NCI-H82 treated with DMSO at 0.1 percent for 48 hours (cell line): ENCODE measurements at regions not wholly inside any gene's neighbourhood (a gene's known extent, or its start where the extent isn't known, plus 50 kb on each side); places are given as distances from the start of the nearest gene placed in this dataset.

Source experiments
- DNase-seq: peaks from one replicate; lab custom pipeline; 2025; ENCODE audit not compliant: unreplicated experiment; lab: John Stamatoyannopoulos, UW

GRCh38 chr2:41962922-41963622 lies 84.7 kb upstream of the PKDCC start:
- no peak for DNase-seq

GRCh38 chr2:41963661-41964525 lies 83.9 kb upstream of the PKDCC start:
- DNase-seq = no peak

GRCh38 chr2:41965173-41965908 lies 82.5 kb upstream of the PKDCC start:
- DNase-seq = no peak

DNA sequence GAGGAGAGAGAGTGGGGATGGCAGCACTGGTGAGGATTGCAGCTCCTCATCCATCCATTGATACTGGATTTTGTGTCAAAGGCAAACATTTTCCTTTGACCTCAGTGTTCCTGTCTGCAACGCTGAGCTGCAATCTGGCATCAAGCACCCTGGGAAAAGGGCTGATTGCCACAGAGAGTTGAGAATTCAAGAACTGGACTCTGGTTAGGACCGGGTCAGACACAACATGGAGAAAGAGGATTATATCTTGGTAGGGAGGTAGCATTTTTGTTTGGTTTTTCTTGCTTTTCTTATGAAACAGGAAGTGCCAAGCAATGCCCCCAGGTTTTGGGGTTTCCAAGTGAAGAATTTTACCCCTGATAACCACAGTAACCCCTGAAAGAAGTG lies 81.9 kb upstream of the PKDCC start:
- no peak for DNase-seq

DNA sequence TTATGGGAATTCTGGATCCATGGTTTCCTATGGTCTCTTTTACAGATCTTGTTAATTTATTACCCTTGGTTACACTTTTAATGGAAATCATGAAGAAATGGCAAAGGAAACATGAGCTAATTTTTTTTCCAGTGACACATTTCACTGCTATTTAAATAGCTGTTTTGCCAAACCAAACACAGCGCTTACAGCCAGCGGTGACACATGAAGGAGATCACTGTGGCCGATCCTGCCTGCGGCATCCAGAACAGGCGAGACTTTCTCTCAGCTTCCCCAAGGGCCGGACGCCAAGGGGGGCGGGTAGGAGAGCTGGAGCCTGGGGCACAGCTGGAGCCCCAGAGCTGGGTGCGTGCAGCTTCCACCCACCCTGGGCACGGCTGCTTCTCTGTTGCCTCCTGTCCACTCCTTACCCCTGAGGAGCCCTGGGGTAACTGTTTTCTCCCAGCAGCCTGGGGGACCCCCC lies 81.4 kb upstream of the PKDCC start:
- no peak for DNase-seq

DNA sequence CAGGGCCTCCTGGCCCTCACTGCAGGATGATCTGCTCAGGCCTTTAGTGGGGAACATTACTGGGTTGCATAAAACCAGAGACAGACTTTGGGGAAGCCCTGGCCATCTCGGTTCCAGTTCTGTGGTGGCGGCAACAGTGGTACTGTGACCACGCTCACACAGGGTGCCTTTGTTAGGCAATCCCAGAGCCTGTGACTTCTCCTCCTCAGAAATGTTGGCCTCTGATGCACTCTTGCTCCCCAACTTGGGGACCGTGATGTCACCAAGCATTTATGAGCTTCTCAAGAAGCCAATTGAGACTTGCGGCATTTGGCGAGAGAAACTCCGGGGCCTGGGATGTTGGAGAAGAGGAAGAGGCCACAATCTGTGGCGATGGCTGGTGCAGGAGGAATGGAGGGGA lies 80.9 kb upstream of the PKDCC start:
- no peak for DNase-seq

- DNase-seq = no peak
These were observed 80.2 kb upstream of the PKDCC start for GRCh38 chr2:41967476-41968181.

DNA sequence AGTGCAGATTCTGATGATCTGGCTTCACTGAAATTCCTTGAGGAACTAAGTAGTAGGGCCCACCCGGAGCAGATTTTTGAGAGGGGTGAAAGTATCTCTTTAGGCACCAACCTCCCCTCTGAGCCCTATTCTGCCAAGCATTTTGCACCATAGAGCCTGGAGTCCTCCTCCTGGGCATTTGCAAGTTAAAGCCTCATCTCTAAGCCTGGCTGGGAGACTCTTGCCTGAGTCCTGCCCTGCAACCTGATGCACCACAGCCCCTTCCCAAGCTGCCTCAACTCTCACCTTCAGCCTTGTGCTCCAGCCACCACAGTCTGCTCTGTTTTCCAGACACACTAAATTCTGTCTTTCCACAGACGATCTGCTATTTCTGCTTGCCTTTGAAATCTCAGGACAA lies 79.6 kb upstream of the PKDCC start:
- no peak for DNase-seq

GRCh38 chr2:41970988-41971660 lies 76.7 kb upstream of the PKDCC start:
- DNase-seq = no peak

DNA sequence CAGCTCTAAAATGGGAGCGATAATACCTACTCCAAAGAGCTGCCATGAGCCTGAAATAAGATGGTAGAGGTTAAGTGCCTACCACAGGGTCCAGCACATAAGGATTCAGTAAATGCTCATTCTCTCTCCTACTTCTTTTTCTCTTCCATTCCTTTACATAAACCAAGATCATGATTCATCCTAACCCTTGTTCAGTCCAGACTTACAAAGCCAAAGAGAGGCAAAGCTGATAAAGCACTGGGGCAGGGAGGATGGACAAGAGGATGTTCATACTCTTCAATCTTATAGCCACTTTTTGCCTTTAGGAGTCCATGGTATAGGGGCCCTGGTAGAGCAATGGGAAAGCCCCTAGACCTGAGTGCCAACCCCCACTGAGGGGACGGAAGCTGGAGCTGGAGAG lies 75.6 kb upstream of the PKDCC start:
- DNase-seq = no peak

- DNase-seq = no peak
These were observed 75.0 kb upstream of the PKDCC start for GRCh38 chr2:41972819-41973218.

- no peak for DNase-seq
These were observed 74.0 kb upstream of the PKDCC start for GRCh38 chr2:41973871-41974270.

DNA sequence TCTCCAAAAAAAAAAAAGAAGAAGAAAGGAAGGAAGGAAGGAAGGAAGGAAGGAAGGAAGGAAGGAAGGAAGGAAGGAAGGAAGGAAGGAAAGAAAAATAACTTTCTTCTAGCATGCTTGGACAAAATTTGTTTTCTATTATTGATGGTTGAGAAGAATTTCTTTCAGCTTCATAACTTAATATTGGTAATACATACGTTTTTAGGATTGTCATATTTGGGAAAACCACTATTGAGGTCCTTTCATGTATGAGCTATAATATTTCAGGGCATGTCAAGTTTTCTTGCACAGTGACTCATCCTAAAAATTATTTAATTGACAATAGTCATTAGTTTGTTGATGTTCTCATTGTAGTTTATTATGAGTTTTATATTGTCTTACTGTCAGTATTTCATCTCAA lies 66.4 kb upstream of the PKDCC start:
- DNase-seq = no peak

DNA sequence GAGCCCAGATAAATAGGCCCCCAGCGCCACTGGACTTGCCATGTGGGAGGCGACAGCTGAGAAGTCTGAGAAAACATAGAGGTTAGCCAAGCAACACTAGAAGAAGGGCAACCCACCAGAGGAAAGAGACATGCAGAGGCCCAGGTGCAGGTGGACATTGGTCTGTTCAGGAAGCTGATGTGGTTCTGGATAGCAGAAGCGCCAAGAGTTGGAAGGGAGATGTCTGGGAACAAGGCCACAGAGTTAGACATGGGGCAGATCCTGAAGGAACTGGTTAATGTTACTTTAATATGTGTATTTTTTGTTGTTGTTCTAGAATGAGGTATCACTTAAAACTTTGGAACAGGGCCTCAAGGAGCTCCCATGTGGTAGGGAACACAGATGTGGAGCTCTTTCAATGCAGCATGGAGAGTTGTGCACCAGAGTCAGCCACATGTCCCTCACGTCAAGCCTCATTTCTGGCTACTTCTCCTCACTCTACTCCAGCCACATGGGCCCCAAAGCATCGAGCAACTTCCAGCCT lies 62.2 kb upstream of the PKDCC start:
- DNase-seq = no peak

- no peak for DNase-seq
These were observed 58.2 kb upstream of the PKDCC start for GRCh38 chr2:41989501-41990180.

DNA sequence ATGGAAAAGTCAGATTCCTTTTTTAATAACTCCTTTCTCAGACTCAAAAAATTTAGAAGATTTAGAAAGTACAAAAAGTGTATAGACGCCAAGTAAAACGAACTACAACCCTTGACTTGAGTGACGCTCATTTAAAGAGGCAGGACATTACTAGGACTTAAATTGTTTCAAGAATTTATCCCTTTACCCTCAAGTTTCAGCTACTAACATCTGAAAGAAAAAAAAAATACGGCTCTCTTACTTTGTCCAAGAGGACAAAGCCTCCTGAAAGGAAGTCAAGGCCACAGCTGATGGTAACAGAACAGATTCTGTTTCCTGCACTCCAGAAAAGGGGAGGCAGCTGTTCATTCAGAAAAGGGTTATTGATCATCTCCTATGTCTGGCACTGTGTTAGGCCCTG lies 57.6 kb upstream of the PKDCC start:
- no peak for DNase-seq

GRCh38 chr2:41990688-41991087 lies 57.1 kb upstream of the PKDCC start:
- no peak for DNase-seq

GRCh38 chr2:41992056-41992642 lies 55.7 kb upstream of the PKDCC start:
- DNase-seq = no peak

- DNase-seq = no peak
These were observed 55.0 kb upstream of the PKDCC start for GRCh38 chr2:41992671-41993434.
